GM12864 (cell line): ENCODE measurements at regions not wholly inside any gene's neighbourhood (a gene's known extent, or its start where the extent isn't known, plus 50 kb on each side); places are given as distances from the start of the nearest gene placed in this dataset.
"Not testable (repeated sequence)": the region's sequence is repeated elsewhere in the genome, so short reads cannot be mapped to it uniquely, and the experiment has no call there.

ENCODE experiments used
- DNase-seq: peaks from one replicate; pipeline ENCODE4 v3.0.0-alpha.2; 2011; ENCODE audit warnings: low read depth
- H3K4me3 ChIP-seq: 2 replicates; pipeline ENCODE4 v1.5.1; 2011; ENCODE audit warnings: mild to moderate bottlenecking, low read depth, low read length, control low read depth
- CTCF ChIP-seq: IDR thresholded peaks from 2 replicates; pipeline ENCODE4 v1.5.1; 2011; ENCODE audit warnings: low read depth, mild to moderate bottlenecking, moderate library complexity, low read length, control low read depth, inconsistent platforms; ENCODE audit errors: missing control alignments

- H3K4me3 ChIP-seq, DNase-seq: not testable (repeated sequence)
- TF ChIP-seq CTCF: peak; percentile 48
Measured at GRCh38 chr22:23433127-23434005, 146.7 kb downstream of the IGLL1 start.

- not testable (repeated sequence) for DNase-seq, H3K4me3 ChIP-seq
Measured at GRCh38 chr22:23432719-23433118, 147.4 kb downstream of the IGLL1 start.

- H3K4me3 ChIP-seq: no peak overlapping the region
- TF ChIP-seq CTCF: no peak
- DNase-seq: no peak
Measured at GRCh38 chr22:23431337-23432072, 148.6 kb downstream of the IGLL1 start.

GRCh38 chr22:23424551-23425068 is 155.5 kb downstream of the IGLL1 start:
- H3K4me3 ChIP-seq, DNase-seq: not testable (repeated sequence)

GRCh38 chr22:23424031-23424430 is 156.1 kb downstream of the IGLL1 start:
- H3K4me3 ChIP-seq: no peak overlapping the region
- no peak for DNase-seq
- TF ChIP-seq CTCF: no peak

GRCh38 chr22:23422281-23422680 is 157.8 kb downstream of the IGLL1 start:
- DNase-seq, H3K4me3 ChIP-seq: not testable (repeated sequence)

- not testable (repeated sequence) for H3K4me3 ChIP-seq, DNase-seq
Measured at GRCh38 chr22:23421300-23421699, 158.8 kb downstream of the IGLL1 start.

GRCh38 chr22:23419931-23420330 is 160.2 kb downstream of the IGLL1 start:
- H3K4me3 ChIP-seq: no peak overlapping the region
- no peak for DNase-seq
- TF ChIP-seq CTCF: no peak

GRCh38 chr22:23419171-23419570 is 160.9 kb downstream of the IGLL1 start:
- no peak for DNase-seq
- no peak for TF ChIP-seq CTCF
- no peak overlapping the region for H3K4me3 ChIP-seq
